ENCODE measurements at regions not wholly inside any gene's neighbourhood (a gene's known extent, or its start where the extent isn't known, plus 50 kb on each side); places are given as distances from the start of the nearest gene placed in this dataset.
A peak's percentile ranks its signal among the peaks of the same experiment; 100 is the strongest.

- DNase-seq, result no peak
Measured at GRCh38 chrX:110408949-110409588, 50.4 kb downstream of the RTL9 start.

- no peak for DNase-seq
Measured at GRCh38 chrX:110409925-110410324, 51.3 kb downstream of the RTL9 start.

GRCh38 chrX:110410603-110411002 lies 52.0 kb downstream of the RTL9 start:
- no peak for DNase-seq

GRCh38 chrX:110412971-110413726 lies 54.5 kb downstream of the RTL9 start:
- peak; percentile 88 for DNase-seq

- DNase-seq, result no peak
Measured at GRCh38 chrX:110413727-110414124, 55.1 kb downstream of the RTL9 start.

- no peak for DNase-seq
Measured at GRCh38 chrX:110414273-110414672, 55.6 kb downstream of the RTL9 start.

- no peak for DNase-seq
Measured at GRCh38 chrX:110414679-110415439, 56.2 kb downstream of the RTL9 start.

GRCh38 chrX:110415440-110416170 lies 57.0 kb downstream of the RTL9 start:
- DNase-seq, result no peak

- DNase-seq, result no peak
Measured at GRCh38 chrX:110417128-110417527, 58.5 kb downstream of the RTL9 start.

GRCh38 chrX:110418316-110419235 lies 59.9 kb downstream of the RTL9 start:
- DNase-seq, result no peak

- DNase-seq, result no peak
Measured at GRCh38 chrX:110419512-110419911, 60.9 kb downstream of the RTL9 start.

GRCh38 chrX:110420771-110421499 lies 62.3 kb downstream of the RTL9 start:
- no peak for DNase-seq

- DNase-seq, result no peak
Measured at GRCh38 chrX:110421500-110422455, 63.1 kb downstream of the RTL9 start.

- no peak for DNase-seq
Measured at GRCh38 chrX:110425222-110426154, 66.8 kb downstream of the RTL9 start.

GRCh38 chrX:110426155-110426504 lies 67.5 kb downstream of the RTL9 start:
- DNase-seq, result no peak

GRCh38 chrX:110427076-110427475 lies 68.4 kb downstream of the RTL9 start:
- no peak for DNase-seq

- DNase-seq, result no peak
Measured at GRCh38 chrX:110428144-110428543, 69.5 kb downstream of the RTL9 start.

GRCh38 chrX:110430293-110431076 lies 71.8 kb downstream of the RTL9 start:
- no peak for DNase-seq
